PC-9 (cell line): ENCODE measurements at regions not wholly inside any gene's neighbourhood (a gene's known extent, or its start where the extent isn't known, plus 50 kb on each side); places are given as distances from the start of the nearest gene placed in this dataset. TPM values are rescaled to one million over a fixed set of nuclear protein-coding genes. Genes with fewer than 3 reads are reported as not detected.

Source experiments
- microRNA-seq: library from miRNA; unstranded; fragments of <30 nt; microRNA quantifications from one replicate; pipeline ENCODE4 v1.2.0, GENCODE V29; 2021; ENCODE audit warnings: borderline number of aligned reads, borderline replicate concordance

Small RNAs in the stretch of these regions (microRNA-seq; reads per million reads assigned to microRNA genes)
- not detected for gene MIR4436A
